ENCODE measurements at regions not wholly inside any gene's neighbourhood (a gene's known extent, or its start where the extent isn't known, plus 50 kb on each side); places are given as distances from the start of the nearest gene placed in this dataset.

- Histone ChIP-seq H3K27me3 (ENCODE audit: control insufficient read depth in 2 of 2, insufficient read depth in 1 of 2, low read length in 1 of 2) (no peaks in the 10 kb centered on the region), H3K27ac (ENCODE audit: low read depth in 1 of 2, low read length in 1 of 2) (no peak overlapping the region), H3K4me1 (ENCODE audit: control insufficient read depth in 2 of 2, insufficient read depth in 2 of 2, low read length in 2 of 2) (no peaks in the 10 kb centered on the region), H3K4me3 (ENCODE audit: low read length in 2 of 2) (no peak overlapping the region), H3K9me3 (ENCODE audit: control insufficient read depth in 2 of 2, insufficient read depth in 1 of 2, low read length in 1 of 2) (no peaks in the 10 kb centered on the region), H3K36me3 (ENCODE audit: control insufficient read depth in 2 of 2, insufficient read depth in 2 of 2, low read length in 1 of 2) (no peaks in the 10 kb centered on the region)
- DNase-seq (ENCODE audit: low read depth in 6 of 9, low spot score in 9 of 9): no peak
- WGBS: 96% methylated on average over 6 of the region's 6 CpGs
Observed at GRCh38 chr2:239743206-239743605, 281.9 kb downstream of the NDUFA10 start.

- no peak for DNase-seq (ENCODE audit: low read depth in 6 of 9, low spot score in 9 of 9)
- Histone ChIP-seq H3K4me3 (ENCODE audit: low read length in 2 of 2) (no peak overlapping the region), H3K4me1 (ENCODE audit: control insufficient read depth in 2 of 2, insufficient read depth in 2 of 2, low read length in 2 of 2) (no peaks in the 10 kb centered on the region), H3K36me3 (ENCODE audit: control insufficient read depth in 2 of 2, insufficient read depth in 2 of 2, low read length in 1 of 2) (no peaks in the 10 kb centered on the region), H3K9me3 (ENCODE audit: control insufficient read depth in 2 of 2, insufficient read depth in 1 of 2, low read length in 1 of 2) (no peaks in the 10 kb centered on the region), H3K27me3 (ENCODE audit: control insufficient read depth in 2 of 2, insufficient read depth in 1 of 2, low read length in 1 of 2) (no peaks in the 10 kb centered on the region), H3K27ac (ENCODE audit: low read depth in 1 of 2, low read length in 1 of 2) (no peak overlapping the region)
- WGBS: 96% methylated on average over 15 of the region's 15 CpGs
Observed at GRCh38 chr2:239742377-239742776, 282.8 kb downstream of the NDUFA10 start.

- Histone ChIP-seq H3K27ac (ENCODE audit: low read depth in 1 of 2, low read length in 1 of 2) (no peak overlapping the region), H3K36me3 (ENCODE audit: control insufficient read depth in 2 of 2, insufficient read depth in 2 of 2, low read length in 1 of 2) (no peaks in the 10 kb centered on the region), H3K9me3 (ENCODE audit: control insufficient read depth in 2 of 2, insufficient read depth in 1 of 2, low read length in 1 of 2) (peaks cover 0 to 5% of the 10 kb centered on the region in 2 donors), H3K4me1 (ENCODE audit: control insufficient read depth in 2 of 2, insufficient read depth in 2 of 2, low read length in 2 of 2) (peaks cover 0 to 2% of the 10 kb centered on the region in 2 donors), H3K4me3 (ENCODE audit: low read length in 2 of 2) (no peak overlapping the region), H3K27me3 (ENCODE audit: control insufficient read depth in 2 of 2, insufficient read depth in 1 of 2, low read length in 1 of 2) (no peaks in the 10 kb centered on the region)
- DNase-seq (ENCODE audit: low read depth in 6 of 9, low spot score in 9 of 9): no peak
- 97% methylated on average over 8 of the region's 8 CpGs for WGBS
Observed at GRCh38 chr2:239739206-239739605, 285.9 kb downstream of the NDUFA10 start.

GRCh38 chr2:239738159-239738558 lies 287.0 kb downstream of the NDUFA10 start:
- 66% methylated on average over 19 of the region's 19 CpGs for WGBS
- H3K4me3 ChIP-seq (ENCODE audit: low read length in 2 of 2): no peak overlapping the region
- no peak for DNase-seq (ENCODE audit: low read depth in 6 of 9, low spot score in 9 of 9)
- no peaks in the 10 kb centered on the region for H3K27me3 ChIP-seq (ENCODE audit: control insufficient read depth in 2 of 2, insufficient read depth in 1 of 2, low read length in 1 of 2)
- H3K4me1 ChIP-seq (ENCODE audit: control insufficient read depth in 2 of 2, insufficient read depth in 2 of 2, low read length in 2 of 2): peaks cover 0 to 2% of the 10 kb centered on the region in 2 donors
- H3K36me3 ChIP-seq (ENCODE audit: control insufficient read depth in 2 of 2, insufficient read depth in 2 of 2, low read length in 1 of 2): no peaks in the 10 kb centered on the region
- no peak overlapping the region for H3K27ac ChIP-seq (ENCODE audit: low read depth in 1 of 2, low read length in 1 of 2)
- H3K9me3 ChIP-seq (ENCODE audit: control insufficient read depth in 2 of 2, insufficient read depth in 1 of 2, low read length in 1 of 2): peaks cover 0 to 12% of the 10 kb centered on the region in 2 donors

GRCh38 chr2:239737144-239737463 lies 288.0 kb downstream of the NDUFA10 start:
- Histone ChIP-seq H3K4me3 (ENCODE audit: low read length in 2 of 2) (no peak overlapping the region), H3K36me3 (ENCODE audit: control insufficient read depth in 2 of 2, insufficient read depth in 2 of 2, low read length in 1 of 2) (no peaks in the 10 kb centered on the region), H3K27me3 (ENCODE audit: control insufficient read depth in 2 of 2, insufficient read depth in 1 of 2, low read length in 1 of 2) (no peaks in the 10 kb centered on the region), H3K27ac (ENCODE audit: low read depth in 1 of 2, low read length in 1 of 2) (no peak overlapping the region), H3K4me1 (ENCODE audit: control insufficient read depth in 2 of 2, insufficient read depth in 2 of 2, low read length in 2 of 2) (peaks cover 0 to 2% of the 10 kb centered on the region in 2 donors), H3K9me3 (ENCODE audit: control insufficient read depth in 2 of 2, insufficient read depth in 1 of 2, low read length in 1 of 2) (peaks cover 0 to 12% of the 10 kb centered on the region in 2 donors)
- no peak for DNase-seq (ENCODE audit: low read depth in 6 of 9, low spot score in 9 of 9)
- 95% methylated on average over 10 of the region's 10 CpGs for WGBS

GRCh38 chr2:239736358-239737143 lies 288.6 kb downstream of the NDUFA10 start:
- no peaks in the 10 kb centered on the region for H3K27me3 ChIP-seq (ENCODE audit: control insufficient read depth in 2 of 2, insufficient read depth in 1 of 2, low read length in 1 of 2)
- DNase-seq (ENCODE audit: low read depth in 6 of 9, low spot score in 9 of 9): no peak
- no peak overlapping the region for H3K27ac ChIP-seq (ENCODE audit: low read depth in 1 of 2, low read length in 1 of 2)
- H3K36me3 ChIP-seq (ENCODE audit: control insufficient read depth in 2 of 2, insufficient read depth in 2 of 2, low read length in 1 of 2): no peaks in the 10 kb centered on the region
- H3K9me3 ChIP-seq (ENCODE audit: control insufficient read depth in 2 of 2, insufficient read depth in 1 of 2, low read length in 1 of 2): peaks cover 0 to 12% of the 10 kb centered on the region in 2 donors
- H3K4me1 ChIP-seq (ENCODE audit: control insufficient read depth in 2 of 2, insufficient read depth in 2 of 2, low read length in 2 of 2): peaks cover 0 to 2% of the 10 kb centered on the region in 2 donors
- no peak overlapping the region for H3K4me3 ChIP-seq (ENCODE audit: low read length in 2 of 2)
- 97% methylated on average over 39 of the region's 39 CpGs for WGBS

GRCh38 chr2:239735829-239736357 lies 289.2 kb downstream of the NDUFA10 start:
- Histone ChIP-seq H3K27me3 (ENCODE audit: control insufficient read depth in 2 of 2, insufficient read depth in 1 of 2, low read length in 1 of 2) (no peaks in the 10 kb centered on the region), H3K27ac (ENCODE audit: low read depth in 1 of 2, low read length in 1 of 2) (no peak overlapping the region), H3K9me3 (ENCODE audit: control insufficient read depth in 2 of 2, insufficient read depth in 1 of 2, low read length in 1 of 2) (peaks cover 0 to 12% of the 10 kb centered on the region in 2 donors), H3K36me3 (ENCODE audit: control insufficient read depth in 2 of 2, insufficient read depth in 2 of 2, low read length in 1 of 2) (no peaks in the 10 kb centered on the region), H3K4me3 (ENCODE audit: low read length in 2 of 2) (no peak overlapping the region), H3K4me1 (ENCODE audit: control insufficient read depth in 2 of 2, insufficient read depth in 2 of 2, low read length in 2 of 2) (peaks cover 0 to 2% of the 10 kb centered on the region in 2 donors)
- 93% methylated on average over 16 of the region's 16 CpGs for WGBS
- no peak for DNase-seq (ENCODE audit: low read depth in 6 of 9, low spot score in 9 of 9)

GRCh38 chr2:239735131-239735828 lies 289.9 kb downstream of the NDUFA10 start:
- no peak overlapping the region for H3K4me3 ChIP-seq (ENCODE audit: low read length in 2 of 2)
- no peak overlapping the region for H3K27ac ChIP-seq (ENCODE audit: low read depth in 1 of 2, low read length in 1 of 2)
- DNase-seq (ENCODE audit: low read depth in 6 of 9, low spot score in 9 of 9): no peak
- peaks cover 0 to 2% of the 10 kb centered on the region in 2 donors for H3K4me1 ChIP-seq (ENCODE audit: control insufficient read depth in 2 of 2, insufficient read depth in 2 of 2, low read length in 2 of 2)
- H3K36me3 ChIP-seq (ENCODE audit: control insufficient read depth in 2 of 2, insufficient read depth in 2 of 2, low read length in 1 of 2): no peaks in the 10 kb centered on the region
- H3K27me3 ChIP-seq (ENCODE audit: control insufficient read depth in 2 of 2, insufficient read depth in 1 of 2, low read length in 1 of 2): no peaks in the 10 kb centered on the region
- WGBS: 94% methylated on average over 23 of the region's 23 CpGs
- H3K9me3 ChIP-seq (ENCODE audit: control insufficient read depth in 2 of 2, insufficient read depth in 1 of 2, low read length in 1 of 2): peaks cover 0 to 12% of the 10 kb centered on the region in 2 donors

- H3K27me3 ChIP-seq (ENCODE audit: control insufficient read depth in 2 of 2, insufficient read depth in 1 of 2, low read length in 1 of 2): no peaks in the 10 kb centered on the region
- WGBS: 92% methylated on average over 8 of the region's 8 CpGs
- H3K4me3 ChIP-seq (ENCODE audit: low read length in 2 of 2): no peak overlapping the region
- H3K36me3 ChIP-seq (ENCODE audit: control insufficient read depth in 2 of 2, insufficient read depth in 2 of 2, low read length in 1 of 2): no peaks in the 10 kb centered on the region
- no peak for DNase-seq (ENCODE audit: low read depth in 6 of 9, low spot score in 9 of 9)
- H3K27ac ChIP-seq (ENCODE audit: low read depth in 1 of 2, low read length in 1 of 2): no peak overlapping the region
- H3K9me3 ChIP-seq (ENCODE audit: control insufficient read depth in 2 of 2, insufficient read depth in 1 of 2, low read length in 1 of 2): peaks cover 0 to 12% of the 10 kb centered on the region in 2 donors
- peaks cover 0 to 2% of the 10 kb centered on the region in 2 donors for H3K4me1 ChIP-seq (ENCODE audit: control insufficient read depth in 2 of 2, insufficient read depth in 2 of 2, low read length in 2 of 2)
Observed at GRCh38 chr2:239734436-239735005, 290.6 kb downstream of the NDUFA10 start.
